ENCODE measurements at regions not wholly inside any gene's neighbourhood (a gene's known extent, or its start where the extent isn't known, plus 50 kb on each side); places are given as distances from the start of the nearest gene placed in this dataset.

- no peaks in the 10 kb centered on the region for H3K9me2 ChIP-seq (replicated peaks; ENCODE audit: insufficient read depth, low read length)
- H4K20me1 ChIP-seq (ENCODE audit: low read depth, low read length) = no peaks in the 10 kb centered on the region
- TF ChIP-seq CTCF (IDR thresholded peaks at IDR 0.05; ENCODE audit: insufficient read depth, low read length, poor library complexity, severe bottlenecking) = no peak
- TF ChIP-seq EZH2phosphoT487 (conservative IDR thresholded peaks at IDR 0.05; ENCODE audit: low read length) = no peak
- H3K36me3 ChIP-seq (ENCODE audit: low read length) = no peaks in the 10 kb centered on the region
- no peak overlapping the region for H3K9ac ChIP-seq (ENCODE audit: low read length)
- no peaks in the 10 kb centered on the region for H3K27me3 ChIP-seq (ENCODE audit: low read length)
- no peaks in the 10 kb centered on the region for H3K79me2 ChIP-seq (ENCODE audit: insufficient read depth, low read length)
- no peaks in the 10 kb centered on the region for H3F3A ChIP-seq (ENCODE audit: insufficient read depth)
- H3K4me3 ChIP-seq (ENCODE audit: insufficient read depth, low read length, poor library complexity, severe bottlenecking) = no peak overlapping the region
- no peak overlapping the region for H3K4me2 ChIP-seq (ENCODE audit: low read depth, low read length, poor library complexity, severe bottlenecking)
- no peak overlapping the region for H2AFZ ChIP-seq (ENCODE audit: low read depth, low read length, severe bottlenecking)
- H3K27ac ChIP-seq (ENCODE audit: low read depth, low read length) = no peak overlapping the region
- H3K9me3 ChIP-seq (ENCODE audit: insufficient read depth, low read length) = no peaks in the 10 kb centered on the region
Observed at GRCh38 chr4:65880594-65880993, 210.3 kb upstream of the EPHA5 start.

- Histone ChIP-seq H3K4me3 (ENCODE audit: insufficient read depth, low read length, poor library complexity, severe bottlenecking) (no peak overlapping the region), H3K36me3 (ENCODE audit: low read length) (no peaks in the 10 kb centered on the region)
Observed at GRCh38 chr4:65868096-65868824, 198.0 kb upstream of the EPHA5 start.

GRCh38 chr4:65865489-65865888 is 195.2 kb upstream of the EPHA5 start:
- no peak overlapping the region for H3K4me3 ChIP-seq (ENCODE audit: insufficient read depth, low read length, poor library complexity, severe bottlenecking)
- no peak overlapping the region for H3K27ac ChIP-seq (ENCODE audit: low read depth, low read length)
- no peaks in the 10 kb centered on the region for H3K79me2 ChIP-seq (ENCODE audit: insufficient read depth, low read length)
- H4K20me1 ChIP-seq (ENCODE audit: low read depth, low read length) = no peaks in the 10 kb centered on the region
- no peaks in the 10 kb centered on the region for H3K9me2 ChIP-seq (replicated peaks; ENCODE audit: insufficient read depth, low read length)
- H2AFZ ChIP-seq (ENCODE audit: low read depth, low read length, severe bottlenecking) = no peak overlapping the region
- no peaks in the 10 kb centered on the region for H3F3A ChIP-seq (ENCODE audit: insufficient read depth)
- H3K9ac ChIP-seq (ENCODE audit: low read length) = no peak overlapping the region
- H3K27me3 ChIP-seq (ENCODE audit: low read length) = no peaks in the 10 kb centered on the region
- no peaks in the 10 kb centered on the region for H3K9me3 ChIP-seq (ENCODE audit: insufficient read depth, low read length)
- TF ChIP-seq CTCF (IDR thresholded peaks at IDR 0.05; ENCODE audit: insufficient read depth, low read length, poor library complexity, severe bottlenecking) (no peak), EZH2phosphoT487 (conservative IDR thresholded peaks at IDR 0.05; ENCODE audit: low read length) (no peak)
- H3K36me3 ChIP-seq (ENCODE audit: low read length) = no peaks in the 10 kb centered on the region
- H3K4me2 ChIP-seq (ENCODE audit: low read depth, low read length, poor library complexity, severe bottlenecking) = no peak overlapping the region

More at GRCh38 chr4:65868096-65868824, 198.0 kb upstream of the EPHA5 start:
- Histone ChIP-seq H3K27ac (ENCODE audit: low read depth, low read length) (no peak overlapping the region), H2AFZ (ENCODE audit: low read depth, low read length, severe bottlenecking) (no peak overlapping the region), H3K79me2 (ENCODE audit: insufficient read depth, low read length) (no peaks in the 10 kb centered on the region), H3K9ac (ENCODE audit: low read length) (no peak overlapping the region), H3K27me3 (ENCODE audit: low read length) (no peaks in the 10 kb centered on the region), H3F3A (ENCODE audit: insufficient read depth) (no peaks in the 10 kb centered on the region), H3K9me2 (replicated peaks; ENCODE audit: insufficient read depth, low read length) (no peaks in the 10 kb centered on the region), H3K4me2 (ENCODE audit: low read depth, low read length, poor library complexity, severe bottlenecking) (no peak overlapping the region), H4K20me1 (ENCODE audit: low read depth, low read length) (no peaks in the 10 kb centered on the region), H3K9me3 (ENCODE audit: insufficient read depth, low read length) (no peaks in the 10 kb centered on the region)
- no peak for TF ChIP-seq CTCF (IDR thresholded peaks at IDR 0.05; ENCODE audit: insufficient read depth, low read length, poor library complexity, severe bottlenecking)
- TF ChIP-seq EZH2phosphoT487 (conservative IDR thresholded peaks at IDR 0.05; ENCODE audit: low read length) = no peak

Measured in SU-DHL-6 (cell line).